Thymus (tissue), 11 donors: ENCODE measurements at regions not wholly inside any gene's neighbourhood (a gene's known extent, or its start where the extent isn't known, plus 50 kb on each side); places are given as distances from the start of the nearest gene placed in this dataset.
"Not testable (repeated sequence)": the region's sequence is repeated elsewhere in the genome, so short reads cannot be mapped to it uniquely, and the experiment has no call there.

Source experiments
- DNase-seq, 9 donors: peaks; one replicate each; pipeline ENCODE4 v3.0.0-alpha.2; 2013; ENCODE audit warnings: low spot score in 9 of 9, low read depth in 6 of 9, missing footprints in 1 of 9
- H3K27ac ChIP-seq, 2 donors: one replicate each; pipeline ENCODE4 v1.5.1; 2013; ENCODE audit warnings: control low read depth in 1 of 2, low read depth in 1 of 2, low read length in 1 of 2, mild to moderate bottlenecking in 1 of 2, moderate library complexity in 1 of 2
- H3K27me3 ChIP-seq, 2 donors: one replicate each; pipeline ENCODE4 v1.5.1; 2013; ENCODE audit warnings: low read length in 1 of 2; ENCODE audit not compliant: control insufficient read depth in 2 of 2, insufficient read depth in 1 of 2
- H3K36me3 ChIP-seq, 2 donors: one replicate each; pipeline ENCODE4 v1.5.1; 2013; ENCODE audit warnings: low read length in 1 of 2, mild to moderate bottlenecking in 1 of 2, moderate library complexity in 1 of 2; ENCODE audit not compliant: control insufficient read depth in 2 of 2, insufficient read depth in 2 of 2
- H3K4me1 ChIP-seq, 2 donors: one replicate each; pipeline ENCODE4 v1.5.1; 2013; ENCODE audit warnings: low read length in 2 of 2; ENCODE audit not compliant: control insufficient read depth in 2 of 2, insufficient read depth in 2 of 2
- H3K4me3 ChIP-seq, 2 donors: one replicate each; pipeline ENCODE4 v1.5.1; 2013; ENCODE audit warnings: low read length in 2 of 2, control low read depth in 1 of 2, mild to moderate bottlenecking in 1 of 2
- H3K9me3 ChIP-seq, 2 donors: one replicate each; pipeline ENCODE4 v1.5.1; 2013; ENCODE audit warnings: low read length in 1 of 2, mild to moderate bottlenecking in 1 of 2; ENCODE audit not compliant: control insufficient read depth in 2 of 2, insufficient read depth in 1 of 2
- WGBS: extraction: QIAGEN DNeasy Blood & Tissue Kit; methylation state at CpG from one replicate; pipeline ENCODE4 v1.1.7; 2013; 5-methylcytosine and 5-hydroxymethylcytosine counted together
- donor health status: healthy.

DNA sequence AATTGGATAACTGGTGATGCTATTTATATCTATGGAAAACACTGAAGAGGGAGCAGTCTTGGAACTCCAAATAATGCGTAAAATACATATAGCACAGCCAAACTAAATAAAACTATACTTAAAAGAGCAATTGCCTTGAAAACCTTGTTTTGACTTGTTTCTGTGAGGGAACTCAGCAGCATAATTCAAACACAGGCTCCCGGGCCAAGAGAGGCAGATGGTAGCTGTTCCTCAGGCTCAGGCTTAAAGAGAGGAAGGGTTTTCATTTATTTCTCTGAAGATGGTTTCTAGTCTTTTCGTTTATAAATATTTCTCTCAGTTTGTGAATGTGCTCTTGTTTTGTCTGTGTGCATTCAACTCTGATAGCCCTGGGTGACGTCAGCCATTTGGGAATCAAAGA, 82.4 kb downstream of the FANCF start:
- WGBS: 81% methylated on average over 4 of the region's 4 CpGs
- H3K4me3 ChIP-seq: no peak overlapping the region
- H3K4me1 ChIP-seq: no peaks in the 10 kb centered on the region
- no peaks in the 10 kb centered on the region for H3K9me3 ChIP-seq
- H3K27me3 ChIP-seq: no peaks in the 10 kb centered on the region
- H3K27ac ChIP-seq: no peak overlapping the region
- DNase-seq: no peak
- H3K36me3 ChIP-seq: no peaks in the 10 kb centered on the region

DNA sequence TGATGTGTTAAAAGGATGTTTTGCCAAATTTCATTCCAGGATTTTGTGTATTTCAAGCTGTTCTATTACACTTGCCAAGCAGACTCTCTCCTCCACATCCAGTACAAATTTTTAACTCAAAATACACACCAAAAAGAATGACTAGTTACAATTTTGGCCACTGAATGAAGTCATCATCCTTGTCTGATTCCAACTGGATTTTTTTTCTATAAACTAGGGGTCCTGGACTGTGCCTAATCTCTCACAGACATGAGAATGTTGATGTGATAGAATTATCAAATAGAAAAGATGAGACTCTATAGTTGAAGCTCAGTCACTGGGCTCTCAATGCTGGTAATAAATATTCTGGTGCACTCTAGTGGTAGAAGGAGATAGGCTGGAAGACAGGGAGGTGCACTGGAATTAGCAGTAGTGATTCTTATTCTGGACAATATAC, 85.8 kb downstream of the FANCF start:
- no peak overlapping the region for H3K27ac ChIP-seq
- H3K4me3 ChIP-seq: no peak overlapping the region
- H3K36me3 ChIP-seq: no peaks in the 10 kb centered on the region
- no peaks in the 10 kb centered on the region for H3K27me3 ChIP-seq
- no peak for DNase-seq
- no peaks in the 10 kb centered on the region for H3K9me3 ChIP-seq
- H3K4me1 ChIP-seq: no peaks in the 10 kb centered on the region

DNA sequence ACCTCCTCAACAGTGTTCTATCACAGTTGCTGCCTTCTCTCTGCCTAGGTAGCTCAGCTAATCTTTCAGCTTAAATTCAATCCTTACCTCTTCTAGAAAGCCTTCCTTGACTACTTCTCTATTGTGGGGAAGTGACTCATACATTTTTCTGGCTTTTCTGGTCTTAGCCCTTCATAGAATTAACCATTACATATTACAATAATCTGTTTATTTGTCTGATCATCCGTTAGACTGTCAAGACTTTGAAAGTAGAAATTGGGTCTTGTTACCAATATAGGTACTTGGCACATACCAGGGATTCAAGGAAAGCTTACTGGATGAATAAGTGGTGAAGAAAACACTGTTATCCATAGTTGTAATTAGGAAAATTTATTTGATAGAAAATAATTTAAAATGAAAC, 89.6 kb downstream of the FANCF start:
- no peak overlapping the region for H3K4me3 ChIP-seq

DNA sequence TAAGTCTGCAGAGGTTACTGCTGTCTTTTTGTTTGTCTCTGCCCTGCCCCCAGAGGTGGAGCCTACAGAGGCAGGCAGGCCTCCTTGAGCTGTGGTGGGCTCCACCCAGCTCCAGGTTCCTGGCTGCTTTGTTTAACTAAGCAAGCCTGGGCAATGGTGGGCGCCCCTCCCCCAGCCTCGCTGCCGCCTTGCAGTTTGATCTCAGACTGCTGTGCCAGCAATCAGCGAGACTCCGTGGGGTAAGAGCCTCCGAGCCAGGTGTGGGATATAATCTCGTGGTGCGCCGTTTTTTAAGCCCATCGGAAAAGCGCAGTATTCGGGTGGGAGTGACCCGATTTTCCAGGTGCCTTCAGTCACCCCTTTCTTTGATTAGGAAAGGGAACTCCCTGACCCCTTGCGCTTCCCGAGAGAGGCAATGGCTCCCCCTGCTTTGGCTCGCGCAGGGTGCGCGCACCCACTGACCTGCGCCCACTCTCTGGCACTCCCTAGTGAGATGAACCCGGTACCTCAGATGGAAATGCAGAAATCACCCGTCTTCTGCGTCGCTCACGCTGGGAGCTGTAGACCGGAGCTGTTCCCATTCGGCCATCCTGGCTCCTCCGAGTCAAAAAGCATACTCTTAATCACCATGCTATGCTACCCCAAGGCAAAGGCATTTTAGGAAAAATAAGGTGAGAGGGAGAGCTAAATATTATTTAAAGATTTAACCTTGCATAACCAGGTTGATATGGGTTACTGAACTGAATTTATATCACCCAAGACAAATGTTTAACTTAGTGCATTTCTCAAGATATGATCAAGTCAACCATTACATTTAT, 96.8 kb downstream of the FANCF start:
- 70% methylated on average over 28 of the region's 28 CpGs for WGBS
- not testable (repeated sequence) for H3K27me3 ChIP-seq, H3K9me3 ChIP-seq, H3K27ac ChIP-seq, DNase-seq, H3K4me3 ChIP-seq, H3K4me1 ChIP-seq, H3K36me3 ChIP-seq

More for the DNA sequence above, 89.6 kb downstream of the FANCF start:
- no peaks in the 10 kb centered on the region for H3K4me1 ChIP-seq
- no peaks in the 10 kb centered on the region for H3K36me3 ChIP-seq
- 39% methylated on average over 1 of the region's 1 CpG for WGBS
- H3K27me3 ChIP-seq: no peaks in the 10 kb centered on the region
- no peaks in the 10 kb centered on the region for H3K9me3 ChIP-seq
- no peak for DNase-seq
- no peak overlapping the region for H3K27ac ChIP-seq

DNA sequence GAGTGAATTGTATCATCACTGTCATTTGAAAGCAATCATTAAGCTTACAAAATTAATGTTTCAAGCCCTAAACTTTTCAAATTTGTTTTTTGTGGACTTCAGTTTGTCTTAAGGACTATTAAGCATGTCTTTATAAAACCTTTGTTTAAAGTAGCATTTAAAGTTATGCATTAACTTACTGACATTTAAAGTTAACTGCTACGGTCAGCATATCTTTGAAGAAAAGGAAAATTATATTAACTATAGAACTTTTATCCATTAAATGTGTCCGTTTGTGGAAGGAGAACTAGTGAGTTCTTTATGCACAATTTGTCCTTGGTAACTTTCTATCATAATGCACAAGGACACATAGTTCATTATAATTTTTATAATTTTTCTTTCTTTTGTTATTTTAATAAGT, 103.4 kb downstream of the FANCF start:
- 95% methylated on average over 2 of the region's 2 CpGs for WGBS

DNA sequence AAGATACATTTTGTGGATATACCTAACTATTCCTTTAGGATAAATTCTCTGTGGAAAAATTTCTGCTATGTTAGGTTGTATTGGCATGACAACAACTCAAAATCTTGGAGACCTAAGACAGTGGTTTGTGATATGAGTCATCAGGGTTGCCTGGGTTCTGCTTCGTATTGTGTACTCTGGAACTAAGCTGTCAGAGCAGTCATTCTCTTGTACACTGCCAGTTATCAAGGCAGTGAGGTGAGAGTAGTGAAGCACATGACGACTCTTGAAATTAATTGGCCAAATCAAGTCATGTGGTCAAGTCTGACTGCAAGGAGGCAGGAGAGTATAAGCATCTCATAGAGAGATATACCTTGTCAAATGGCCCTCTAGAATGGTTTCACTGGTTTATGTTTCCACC, 104.4 kb downstream of the FANCF start:
- H3K27me3 ChIP-seq: no peaks in the 10 kb centered on the region
- no peaks in the 10 kb centered on the region for H3K4me1 ChIP-seq
- H3K9me3 ChIP-seq: no peaks in the 10 kb centered on the region
- no peak overlapping the region for H3K4me3 ChIP-seq
- DNase-seq: no peak
- no peak overlapping the region for H3K27ac ChIP-seq
- 87% methylated on average over 2 of the region's 2 CpGs for WGBS
- H3K36me3 ChIP-seq: no peaks in the 10 kb centered on the region

More for the DNA sequence above, 103.4 kb downstream of the FANCF start:
- Histone ChIP-seq H3K36me3 (no peaks in the 10 kb centered on the region), H3K27me3 (no peaks in the 10 kb centered on the region), H3K27ac (no peak overlapping the region), H3K9me3 (no peaks in the 10 kb centered on the region), H3K4me1 (no peaks in the 10 kb centered on the region), H3K4me3 (no peak overlapping the region)
- no peak for DNase-seq

DNA sequence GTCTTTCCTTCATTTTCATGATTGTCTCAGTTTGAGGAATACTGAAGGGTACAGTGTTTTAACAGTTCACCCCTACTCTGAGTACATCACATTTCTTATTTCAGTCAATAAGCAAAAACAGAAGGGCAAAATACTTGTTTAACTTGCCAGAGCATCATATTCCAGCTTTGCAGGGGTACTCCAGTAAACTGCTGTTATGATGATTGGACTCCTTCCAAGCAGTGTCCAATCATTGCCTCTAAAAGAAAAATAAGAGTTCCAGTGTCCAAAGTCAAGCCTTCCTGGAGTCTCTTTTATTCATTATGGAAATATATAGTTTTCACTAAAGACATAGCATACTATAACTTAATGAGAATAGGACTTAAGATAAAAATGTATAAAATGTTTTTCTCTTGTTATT, 105.1 kb downstream of the FANCF start:
- no peak for DNase-seq
- no peak overlapping the region for H3K27ac ChIP-seq
- no peaks in the 10 kb centered on the region for H3K9me3 ChIP-seq
- no peaks in the 10 kb centered on the region for H3K27me3 ChIP-seq
- H3K4me1 ChIP-seq: no peaks in the 10 kb centered on the region
- no peaks in the 10 kb centered on the region for H3K36me3 ChIP-seq
- H3K4me3 ChIP-seq: no peak overlapping the region

DNA sequence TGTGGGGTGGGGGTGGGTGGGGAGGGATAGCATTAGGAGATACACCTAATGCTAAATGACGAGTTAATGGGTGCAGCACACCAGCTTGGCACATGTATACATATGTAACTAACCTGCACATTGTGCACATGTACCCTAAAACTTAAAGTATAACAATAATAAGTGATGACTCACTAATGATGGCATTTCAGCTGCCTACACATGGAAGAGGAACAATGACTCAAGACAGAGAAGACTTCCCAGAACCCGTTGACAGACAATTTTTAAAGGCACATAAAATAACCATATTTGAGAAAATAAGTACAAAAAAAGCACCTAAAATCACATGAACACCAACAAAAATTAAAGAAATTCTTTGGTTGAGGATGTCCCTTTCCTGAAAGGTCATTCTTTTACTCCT, 107.3 kb downstream of the FANCF start:
- not testable (repeated sequence) for H3K4me1 ChIP-seq, H3K36me3 ChIP-seq, H3K27me3 ChIP-seq, DNase-seq, H3K27ac ChIP-seq, H3K4me3 ChIP-seq, H3K9me3 ChIP-seq
- 86% methylated on average over 2 of the region's 2 CpGs for WGBS

DNA sequence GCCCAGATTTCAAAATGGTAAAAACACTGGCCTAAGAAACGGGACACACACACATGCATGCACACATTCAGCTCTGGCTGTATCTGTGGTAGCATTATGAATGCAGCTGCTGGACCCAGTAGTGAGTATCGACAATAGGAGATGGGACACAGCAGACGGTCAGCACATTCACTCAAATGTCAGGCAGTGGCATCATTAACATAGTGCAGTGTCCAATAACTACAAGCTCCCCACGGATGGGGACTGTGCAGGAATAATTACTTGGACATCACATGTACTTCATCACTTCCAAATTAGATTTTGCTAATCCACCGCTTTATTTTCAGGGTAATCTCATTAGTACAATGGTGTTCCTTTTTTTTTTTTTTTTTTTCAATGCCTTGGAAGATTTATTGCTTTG, 109.5 kb downstream of the FANCF start:
- Histone ChIP-seq H3K9me3 (no peaks in the 10 kb centered on the region), H3K36me3 (no peaks in the 10 kb centered on the region), H3K4me1 (no peaks in the 10 kb centered on the region), H3K4me3 (no peak overlapping the region), H3K27ac (no peak overlapping the region), H3K27me3 (no peaks in the 10 kb centered on the region)
- 90% methylated on average over 5 of the region's 5 CpGs for WGBS
- DNase-seq: no peak
